ENCODE measurements at regions not wholly inside any gene's neighbourhood (a gene's known extent, or its start where the extent isn't known, plus 50 kb on each side); places are given as distances from the start of the nearest gene placed in this dataset.
"Not testable (repeated sequence)": the region's sequence is repeated elsewhere in the genome, so short reads cannot be mapped to it uniquely, and the experiment has no call there.

- DNase-seq (ENCODE audit: low read depth, low spot score): not testable (repeated sequence)
These were observed 690.7 kb upstream of the SLC35B3 start for GRCh38 chr6:9126034-9126433.

GRCh38 chr6:9121549-9121948 is 686.2 kb upstream of the SLC35B3 start:
- DNase-seq (ENCODE audit: low read depth, low spot score): peak; percentile 15

- peak; percentile 81 for DNase-seq (ENCODE audit: low read depth, low spot score)
These were observed 680.7 kb upstream of the SLC35B3 start for GRCh38 chr6:9116026-9116425.

GRCh38 chr6:9112544-9112943 is 677.2 kb upstream of the SLC35B3 start:
- DNase-seq (ENCODE audit: low read depth, low spot score): no peak

- no peak for DNase-seq (ENCODE audit: low read depth, low spot score)
These were observed 668.7 kb upstream of the SLC35B3 start for GRCh38 chr6:9103876-9104521.

- DNase-seq (ENCODE audit: low read depth, low spot score): no peak
These were observed 666.6 kb upstream of the SLC35B3 start for GRCh38 chr6:9101920-9102319.

GRCh38 chr6:9100869-9101580 is 665.7 kb upstream of the SLC35B3 start:
- no peak for DNase-seq (ENCODE audit: low read depth, low spot score)

- no peak for DNase-seq (ENCODE audit: low read depth, low spot score)
These were observed 660.4 kb upstream of the SLC35B3 start for GRCh38 chr6:9095729-9096128.

GRCh38 chr6:9095137-9095536 is 659.8 kb upstream of the SLC35B3 start:
- no peak for DNase-seq (ENCODE audit: low read depth, low spot score)

- DNase-seq (ENCODE audit: low read depth, low spot score): no peak
These were observed 654.4 kb upstream of the SLC35B3 start for GRCh38 chr6:9089724-9090123.

GRCh38 chr6:9087470-9087869 is 652.1 kb upstream of the SLC35B3 start:
- no peak for DNase-seq (ENCODE audit: low read depth, low spot score)

- DNase-seq (ENCODE audit: low read depth, low spot score): no peak
These were observed 651.0 kb upstream of the SLC35B3 start for GRCh38 chr6:9086331-9086730.

GRCh38 chr6:9085709-9086070 is 650.3 kb upstream of the SLC35B3 start:
- no peak for DNase-seq (ENCODE audit: low read depth, low spot score)

GRCh38 chr6:9085054-9085708 is 649.8 kb upstream of the SLC35B3 start:
- no peak for DNase-seq (ENCODE audit: low read depth, low spot score)

GRCh38 chr6:9083108-9083507 is 647.8 kb upstream of the SLC35B3 start:
- no peak for DNase-seq (ENCODE audit: low read depth, low spot score)

GRCh38 chr6:9066726-9067125 is 631.4 kb upstream of the SLC35B3 start:
- DNase-seq (ENCODE audit: low read depth, low spot score): no peak

GRCh38 chr6:9064156-9064555 is 628.8 kb upstream of the SLC35B3 start:
- no peak for DNase-seq (ENCODE audit: low read depth, low spot score)

- DNase-seq (ENCODE audit: low read depth, low spot score): no peak
These were observed 627.3 kb upstream of the SLC35B3 start for GRCh38 chr6:9062596-9062995.

GRCh38 chr6:9057937-9058336 is 622.6 kb upstream of the SLC35B3 start:
- no peak for DNase-seq (ENCODE audit: low read depth, low spot score)

- DNase-seq (ENCODE audit: low read depth, low spot score): no peak
These were observed 621.2 kb upstream of the SLC35B3 start for GRCh38 chr6:9056556-9056955.

- DNase-seq (ENCODE audit: low read depth, low spot score): no peak
These were observed 609.1 kb upstream of the SLC35B3 start for GRCh38 chr6:9044426-9044825.

GRCh38 chr6:9040718-9041117 is 605.4 kb upstream of the SLC35B3 start:
- DNase-seq (ENCODE audit: low read depth, low spot score): no peak

- DNase-seq (ENCODE audit: low read depth, low spot score): no peak
These were observed 603.9 kb upstream of the SLC35B3 start for GRCh38 chr6:9039258-9039657.

Measured in astrocyte of the hippocampus (primary cell).